OCI-LY3 (cell line): ENCODE measurements at regions not wholly inside any gene's neighbourhood (a gene's known extent, or its start where the extent isn't known, plus 50 kb on each side); places are given as distances from the start of the nearest gene placed in this dataset.

Source experiments
- H2AFZ ChIP-seq: fragments of 200-600, 300-600 bp; shearing (Covaris generic); 2 replicates; pipeline ENCODE4 v1.6.0; 2014; ENCODE audit warnings: antibody characterized with exemption, low read depth, low read length
- H3K27ac ChIP-seq: fragments of 200-600, 300-600 bp; sonication (generic); 2 replicates; pipeline ENCODE4 v1.5.1; 2014; ENCODE audit warnings: mild to moderate bottlenecking, low read length, moderate library complexity, mixed read lengths
- H3K27me3 ChIP-seq: fragments of 200-600, 300-600 bp; sonication (generic); 2 replicates; pipeline ENCODE4 v1.6.1; 2014; ENCODE audit warnings: low read depth, low read length, mixed read lengths
- H3K36me3 ChIP-seq: fragments of 200-600, 300-600 bp; sonication (generic); replicated peaks from 2 replicates; pipeline ENCODE3; 2014; ENCODE audit warnings: low read depth, low read length, mixed read lengths
- H3K4me1 ChIP-seq: fragments of 300-600, 200-600 bp; sonication (generic); 2 replicates; pipeline ENCODE4 v1.6.1; 2014; ENCODE audit warnings: low read length, mixed read lengths
- H3K4me2 ChIP-seq: fragments of 200-600, 300-600 bp; sonication (generic); 2 replicates; pipeline ENCODE4 v1.6.1; 2014; ENCODE audit warnings: low read length, mixed read lengths
- H3K4me3 ChIP-seq: fragments of 300-600, 200-600 bp; sonication (generic); 2 replicates; pipeline ENCODE4 v1.5.1; 2014; ENCODE audit warnings: antibody characterized with exemption, mild to moderate bottlenecking, low read length, moderate library complexity
- H3K79me2 ChIP-seq: fragments of 300-600, 200-600 bp; shearing (Covaris generic); 2 replicates; pipeline ENCODE4 v1.6.1; 2014; ENCODE audit warnings: mild to moderate bottlenecking, low read length, mixed read lengths
- H3K9ac ChIP-seq: fragments of 300-600, 200-600 bp; shearing (Covaris generic); 2 replicates; pipeline ENCODE4 v1.6.0; 2014; ENCODE audit warnings: mild to moderate bottlenecking, low read length, moderate library complexity
- H3K9me3 ChIP-seq: fragments of 200-600, 300-600 bp; shearing (Covaris generic); 2 replicates; pipeline ENCODE4 v1.6.1; 2014; ENCODE audit warnings: low read length, mixed read lengths; ENCODE audit not compliant: insufficient read depth
- H4K20me1 ChIP-seq: fragments of 200-600, 300-600 bp; sonication (generic); 2 replicates; pipeline ENCODE4 v1.6.1; 2016; ENCODE audit warnings: low read length, mixed read lengths; ENCODE audit not compliant: insufficient read depth
- EZH2phosphoT487 ChIP-seq: fragments of 200-600 bp; shearing (Covaris generic); IDR thresholded peaks from 2 replicates; pipeline ENCODE4 v1.6.1; 2018; ENCODE audit warnings: antibody characterized with exemption, mixed run types, low read depth
- TF ChIP-seq, protein P1 (sequence below): fragments of 200-600, 300-600 bp; sonication (generic); IDR thresholded peaks from 2 replicates; pipeline ENCODE4 v1.5.1; 2014; ENCODE audit warnings: antibody characterized with exemption, low read length, low read depth

DNA sequence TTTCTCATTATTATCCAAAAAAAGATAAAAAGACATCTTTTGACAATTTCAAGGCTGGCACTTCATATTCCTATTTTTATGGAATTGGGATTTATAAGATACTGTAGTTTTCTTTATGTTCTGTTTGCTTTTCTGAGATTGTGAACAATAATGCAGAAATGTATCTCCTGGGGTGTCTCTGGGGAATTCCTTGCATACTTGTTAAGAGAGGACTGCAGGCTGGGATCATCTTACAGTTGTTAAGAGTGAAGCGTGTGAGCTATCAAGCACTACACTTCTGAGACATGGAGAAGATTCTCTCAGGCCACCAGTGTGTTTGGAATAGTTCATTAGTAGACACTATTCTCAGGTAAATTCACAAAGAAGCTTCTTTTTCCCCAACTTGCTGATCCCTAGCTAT, 963.3 kb upstream of the GJE1 start:
- Histone ChIP-seq H2AFZ (no peak overlapping the region), H4K20me1 (no peaks in the 10 kb centered on the region), H3K79me2 (no peaks in the 10 kb centered on the region), H3K27me3 (no peaks in the 10 kb centered on the region), H3K27ac (no peak overlapping the region), H3K4me3 (no peak overlapping the region), H3K36me3 (no peaks in the 10 kb centered on the region), H3K9ac (no peak overlapping the region), H3K4me1 (no peaks in the 10 kb centered on the region), H3K4me2 (no peak overlapping the region), H3K9me3 (no peaks in the 10 kb centered on the region)
- TF ChIP-seq, protein P1, sequence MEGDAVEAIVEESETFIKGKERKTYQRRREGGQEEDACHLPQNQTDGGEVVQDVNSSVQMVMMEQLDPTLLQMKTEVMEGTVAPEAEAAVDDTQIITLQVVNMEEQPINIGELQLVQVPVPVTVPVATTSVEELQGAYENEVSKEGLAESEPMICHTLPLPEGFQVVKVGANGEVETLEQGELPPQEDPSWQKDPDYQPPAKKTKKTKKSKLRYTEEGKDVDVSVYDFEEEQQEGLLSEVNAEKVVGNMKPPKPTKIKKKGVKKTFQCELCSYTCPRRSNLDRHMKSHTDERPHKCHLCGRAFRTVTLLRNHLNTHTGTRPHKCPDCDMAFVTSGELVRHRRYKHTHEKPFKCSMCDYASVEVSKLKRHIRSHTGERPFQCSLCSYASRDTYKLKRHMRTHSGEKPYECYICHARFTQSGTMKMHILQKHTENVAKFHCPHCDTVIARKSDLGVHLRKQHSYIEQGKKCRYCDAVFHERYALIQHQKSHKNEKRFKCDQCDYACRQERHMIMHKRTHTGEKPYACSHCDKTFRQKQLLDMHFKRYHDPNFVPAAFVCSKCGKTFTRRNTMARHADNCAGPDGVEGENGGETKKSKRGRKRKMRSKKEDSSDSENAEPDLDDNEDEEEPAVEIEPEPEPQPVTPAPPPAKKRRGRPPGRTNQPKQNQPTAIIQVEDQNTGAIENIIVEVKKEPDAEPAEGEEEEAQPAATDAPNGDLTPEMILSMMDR, result no peak
- TF ChIP-seq EZH2phosphoT487, result no peak

- H3K79me2 ChIP-seq, result no peaks in the 10 kb centered on the region
- no peak overlapping the region for H3K4me3 ChIP-seq
- H2AFZ ChIP-seq, result no peak overlapping the region
- H3K4me1 ChIP-seq, result no peaks in the 10 kb centered on the region
- no peaks in the 10 kb centered on the region for H4K20me1 ChIP-seq
- H3K9me3 ChIP-seq, result no peaks in the 10 kb centered on the region
- H3K36me3 ChIP-seq, result no peaks in the 10 kb centered on the region
- TF ChIP-seq, protein P1, result no peak
- TF ChIP-seq EZH2phosphoT487, result no peak
- no peak overlapping the region for H3K4me2 ChIP-seq
- H3K9ac ChIP-seq, result no peak overlapping the region
- no peaks in the 10 kb centered on the region for H3K27me3 ChIP-seq
- H3K27ac ChIP-seq, result no peak overlapping the region
These were observed 964.8 kb upstream of the GJE1 start for GRCh38 chr6:141167945-141168344.

GRCh38 chr6:141165002-141165665, 967.6 kb upstream of the GJE1 start:
- Histone ChIP-seq H2AFZ (no peak overlapping the region), H4K20me1 (no peaks in the 10 kb centered on the region), H3K27ac (no peak overlapping the region), H3K79me2 (no peaks in the 10 kb centered on the region), H3K9ac (no peak overlapping the region), H3K9me3 (no peaks in the 10 kb centered on the region), H3K4me3 (no peak overlapping the region), H3K4me1 (no peaks in the 10 kb centered on the region), H3K27me3 (no peaks in the 10 kb centered on the region), H3K36me3 (no peaks in the 10 kb centered on the region), H3K4me2 (no peak overlapping the region)
- TF ChIP-seq, protein P1, result no peak
- no peak for TF ChIP-seq EZH2phosphoT487

GRCh38 chr6:141164042-141164743, 968.5 kb upstream of the GJE1 start:
- no peaks in the 10 kb centered on the region for H3K36me3 ChIP-seq
- no peaks in the 10 kb centered on the region for H3K9me3 ChIP-seq
- no peaks in the 10 kb centered on the region for H3K4me1 ChIP-seq
- TF ChIP-seq, protein P1, result no peak
- TF ChIP-seq EZH2phosphoT487, result no peak
- H3K27me3 ChIP-seq, result no peaks in the 10 kb centered on the region
- no peak overlapping the region for H3K9ac ChIP-seq
- H4K20me1 ChIP-seq, result no peaks in the 10 kb centered on the region
- no peak overlapping the region for H3K4me2 ChIP-seq
- no peak overlapping the region for H3K4me3 ChIP-seq
- no peak overlapping the region for H2AFZ ChIP-seq
- H3K27ac ChIP-seq, result no peak overlapping the region
- H3K79me2 ChIP-seq, result no peaks in the 10 kb centered on the region
